GM23338 (cell line): ENCODE measurements at regions not wholly inside any gene's neighbourhood (a gene's known extent, or its start where the extent isn't known, plus 50 kb on each side); places are given as distances from the start of the nearest gene placed in this dataset.

ENCODE experiments used
- ATAC-seq: fragments of 200-7000 bp; cut with Tn5 transposase; 3 replicates; pipeline ENCODE4 v1.9.1; 2020
- DNase-seq: peaks from one replicate; pipeline ENCODE4 v3.0.0-alpha.2; 2015; ENCODE audit warnings: low spot score
- H2AFZ ChIP-seq: fragments of 200-600 bp; sonication (generic); 2 replicates; pipeline ENCODE4 v1.8.0; 2016; ENCODE audit warnings: antibody characterized with exemption, mild to moderate bottlenecking, moderate library complexity
- H3F3A ChIP-seq: fragments of 200-600 bp; sonication (generic); replicated peaks from 2 replicates; pipeline ENCODE4 v1.8.0; 2017; ENCODE audit warnings: antibody characterized with exemption, mixed run types, low read depth
- H3K27ac ChIP-seq: fragments of 200-600 bp; sonication (generic); 2 replicates; pipeline ENCODE4 v1.6.1; 2016; ENCODE audit warnings: low read depth
- H3K27me3 ChIP-seq: fragments of 200-600 bp; sonication (generic); 2 replicates; pipeline ENCODE4 v1.8.0; 2016; ENCODE audit warnings: mild to moderate bottlenecking, mixed run types, moderate library complexity; ENCODE audit not compliant: insufficient read depth
- H3K36me3 ChIP-seq: fragments of 200-600 bp; sonication (generic); 2 replicates; pipeline ENCODE4 v1.8.0; 2016; ENCODE audit warnings: mild to moderate bottlenecking; ENCODE audit not compliant: insufficient read depth
- H3K4me1 ChIP-seq: fragments of 200-600 bp; sonication (generic); 2 replicates; pipeline ENCODE4 v1.8.0; 2016; ENCODE audit warnings: mild to moderate bottlenecking, moderate library complexity; ENCODE audit not compliant: insufficient read depth
- H3K4me2 ChIP-seq: fragments of 200-600 bp; sonication (generic); 2 replicates; pipeline ENCODE4 v1.7.1; 2017; ENCODE audit warnings: mixed run types
- H3K4me3 ChIP-seq: fragments of 200-600 bp; sonication (generic); 2 replicates; pipeline ENCODE4 v1.6.1; 2016; ENCODE audit warnings: mixed run types
- H3K79me2 ChIP-seq: fragments of 200-600 bp; sonication (generic); replicated peaks from 2 replicates; pipeline ENCODE4 v1.8.0; 2017; ENCODE audit warnings: mild to moderate bottlenecking; ENCODE audit not compliant: insufficient read depth
- H3K9me2 ChIP-seq: fragments of 200-600 bp; sonication (generic); 2 replicates; pipeline ENCODE4 v1.8.0; 2017; ENCODE audit not compliant: insufficient read depth
- H4K20me1 ChIP-seq: fragments of 200-600 bp; sonication (generic); replicated peaks from 2 replicates; pipeline ENCODE4 v1.8.0; 2017; ENCODE audit warnings: mild to moderate bottlenecking; ENCODE audit not compliant: insufficient read depth
- H3K27ac Mint-ChIP-seq: 2 replicates; pipeline ENCODE4 v1.8.0; 2020; ENCODE audit warnings: inconsistent platforms, mild to moderate bottlenecking, moderate library complexity, mixed read lengths
- H3K27me3 Mint-ChIP-seq: 3 replicates; pipeline ENCODE4 v1.8.0; 2022; ENCODE audit warnings: low read depth, mild to moderate bottlenecking, moderate library complexity, mixed read lengths, inconsistent platforms; ENCODE audit not compliant: insufficient read depth, poor library complexity
- H3K36me3 Mint-ChIP-seq: 3 replicates; pipeline ENCODE4 v1.8.0; 2021; ENCODE audit warnings: low read depth, mild to moderate bottlenecking, inconsistent platforms, moderate library complexity, mixed read lengths
- H3K4me1 Mint-ChIP-seq: 3 replicates; pipeline ENCODE4 v1.8.0; 2020; ENCODE audit warnings: mild to moderate bottlenecking, inconsistent platforms, mixed read lengths
- H3K4me3 Mint-ChIP-seq: 3 replicates; pipeline ENCODE4 v1.8.0; 2021; ENCODE audit warnings: moderate library complexity, mild to moderate bottlenecking, inconsistent platforms, mixed read lengths
- H3K9me3 Mint-ChIP-seq: 3 replicates; pipeline ENCODE4 v1.8.0; 2020; ENCODE audit warnings: moderate library complexity, mild to moderate bottlenecking, inconsistent platforms, mixed read lengths
- CREB1 ChIP-seq: fragments of 250-450 bp; sonication (Bioruptor Pico); IDR thresholded peaks from 2 replicates; pipeline ENCODE4 v1.5.0; 2020; ENCODE audit warnings: low read depth, mild to moderate bottlenecking, moderate library complexity
- EZH2 ChIP-seq: fragments of 200-600 bp; sonication (generic); IDR thresholded peaks from one replicate; pipeline ENCODE4 v1.8.0; 2017; ENCODE audit warnings: antibody characterized with exemption, mild to moderate bottlenecking, low read depth; ENCODE audit not compliant: unreplicated experiment
- EZH2phosphoT487 ChIP-seq: fragments of 200-600 bp; sonication (generic); IDR thresholded peaks from one replicate; pipeline ENCODE4 v1.8.1; 2018; ENCODE audit warnings: antibody characterized with exemption; ENCODE audit not compliant: unreplicated experiment
- POLR2AphosphoS5 ChIP-seq: IDR thresholded peaks from 2 replicates; pipeline ENCODE4 v1.6.1; 2016; ENCODE audit warnings: antibody characterized with exemption, low read depth
- TF ChIP-seq, protein P1 (sequence below), 2 experiments: fragments of 200-600 bp in 1 of 2; sonication (generic) in 1 of 2; conservative IDR thresholded peaks; 2 replicates each; pipeline versions ENCODE4 v1.5.1 to v1.6.1; 2016 to 2017; ENCODE audit warnings: antibody characterized with exemption in 2 of 2, low read depth in 2 of 2, mild to moderate bottlenecking in 2 of 2, moderate library complexity in 1 of 2
- TF ChIP-seq, protein P2 (sequence below): fragments of 250-450 bp; sonication (Bioruptor Pico); IDR thresholded peaks from 2 replicates; pipeline ENCODE4 v1.5.0; 2020; ENCODE audit warnings: mild to moderate bottlenecking, moderate library complexity

DNA sequence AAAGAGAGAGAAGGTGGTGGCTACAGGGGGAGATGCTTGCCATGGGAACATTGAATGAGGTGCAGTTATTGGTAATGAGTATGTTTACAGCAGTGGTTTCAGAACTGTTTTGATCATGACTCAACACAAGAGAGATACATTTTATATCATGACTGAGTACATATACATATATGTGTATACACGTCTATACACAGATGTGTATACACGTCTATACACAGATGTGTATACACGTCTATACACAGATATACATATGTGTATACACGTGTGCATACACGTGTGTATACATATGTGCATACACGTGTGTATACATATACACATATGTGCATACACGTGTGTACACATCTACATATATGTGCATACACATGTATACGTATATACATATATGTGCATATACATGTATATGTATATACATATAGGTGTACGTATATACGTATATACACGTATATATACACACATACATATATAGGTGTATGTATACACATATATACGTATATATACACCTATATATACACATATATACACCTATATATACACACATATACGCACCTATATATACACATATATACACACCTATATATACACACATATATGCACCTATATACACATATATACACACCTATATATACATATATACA, 518.5 kb downstream of the TSN start:
- no peak for ATAC-seq
- H3K36me3 Mint-ChIP-seq = no peaks in the 10 kb centered on the region; the same call in 2 of the 3 replicates
- H3K27ac Mint-ChIP-seq = no peak overlapping the region
- Histone ChIP-seq H3K4me1 (no peaks in the 10 kb centered on the region), H3F3A (peaks cover 5% of the 10 kb centered on the region; the same call in 1 of the 2 replicates), H3K79me2 (no peaks in the 10 kb centered on the region), H3K4me3 (no peak overlapping the region), H3K9me2 (peaks cover 4% of the 10 kb centered on the region; the same call in 1 of the 2 replicates), H4K20me1 (no peaks in the 10 kb centered on the region), H3K27me3 (no peaks in the 10 kb centered on the region), H2AFZ (no peak overlapping the region), H3K27ac (no peak overlapping the region), H3K36me3 (no peaks in the 10 kb centered on the region), H3K4me2 (no peak overlapping the region)
- no peaks in the 10 kb centered on the region for H3K4me1 Mint-ChIP-seq
- H3K4me3 Mint-ChIP-seq = no peak overlapping the region
- TF ChIP-seq, protein P1, sequence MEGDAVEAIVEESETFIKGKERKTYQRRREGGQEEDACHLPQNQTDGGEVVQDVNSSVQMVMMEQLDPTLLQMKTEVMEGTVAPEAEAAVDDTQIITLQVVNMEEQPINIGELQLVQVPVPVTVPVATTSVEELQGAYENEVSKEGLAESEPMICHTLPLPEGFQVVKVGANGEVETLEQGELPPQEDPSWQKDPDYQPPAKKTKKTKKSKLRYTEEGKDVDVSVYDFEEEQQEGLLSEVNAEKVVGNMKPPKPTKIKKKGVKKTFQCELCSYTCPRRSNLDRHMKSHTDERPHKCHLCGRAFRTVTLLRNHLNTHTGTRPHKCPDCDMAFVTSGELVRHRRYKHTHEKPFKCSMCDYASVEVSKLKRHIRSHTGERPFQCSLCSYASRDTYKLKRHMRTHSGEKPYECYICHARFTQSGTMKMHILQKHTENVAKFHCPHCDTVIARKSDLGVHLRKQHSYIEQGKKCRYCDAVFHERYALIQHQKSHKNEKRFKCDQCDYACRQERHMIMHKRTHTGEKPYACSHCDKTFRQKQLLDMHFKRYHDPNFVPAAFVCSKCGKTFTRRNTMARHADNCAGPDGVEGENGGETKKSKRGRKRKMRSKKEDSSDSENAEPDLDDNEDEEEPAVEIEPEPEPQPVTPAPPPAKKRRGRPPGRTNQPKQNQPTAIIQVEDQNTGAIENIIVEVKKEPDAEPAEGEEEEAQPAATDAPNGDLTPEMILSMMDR (conservative IDR thresholded peaks at IDR 0.05; ENCODE audit: low read depth in 2 of 2) = no peak
- TF ChIP-seq EZH2 (no peak), POLR2AphosphoS5 (no peak), CREB1 (CRISPR knock-in tag) (no peak), EZH2phosphoT487 (no peak)
- TF ChIP-seq, protein P2, sequence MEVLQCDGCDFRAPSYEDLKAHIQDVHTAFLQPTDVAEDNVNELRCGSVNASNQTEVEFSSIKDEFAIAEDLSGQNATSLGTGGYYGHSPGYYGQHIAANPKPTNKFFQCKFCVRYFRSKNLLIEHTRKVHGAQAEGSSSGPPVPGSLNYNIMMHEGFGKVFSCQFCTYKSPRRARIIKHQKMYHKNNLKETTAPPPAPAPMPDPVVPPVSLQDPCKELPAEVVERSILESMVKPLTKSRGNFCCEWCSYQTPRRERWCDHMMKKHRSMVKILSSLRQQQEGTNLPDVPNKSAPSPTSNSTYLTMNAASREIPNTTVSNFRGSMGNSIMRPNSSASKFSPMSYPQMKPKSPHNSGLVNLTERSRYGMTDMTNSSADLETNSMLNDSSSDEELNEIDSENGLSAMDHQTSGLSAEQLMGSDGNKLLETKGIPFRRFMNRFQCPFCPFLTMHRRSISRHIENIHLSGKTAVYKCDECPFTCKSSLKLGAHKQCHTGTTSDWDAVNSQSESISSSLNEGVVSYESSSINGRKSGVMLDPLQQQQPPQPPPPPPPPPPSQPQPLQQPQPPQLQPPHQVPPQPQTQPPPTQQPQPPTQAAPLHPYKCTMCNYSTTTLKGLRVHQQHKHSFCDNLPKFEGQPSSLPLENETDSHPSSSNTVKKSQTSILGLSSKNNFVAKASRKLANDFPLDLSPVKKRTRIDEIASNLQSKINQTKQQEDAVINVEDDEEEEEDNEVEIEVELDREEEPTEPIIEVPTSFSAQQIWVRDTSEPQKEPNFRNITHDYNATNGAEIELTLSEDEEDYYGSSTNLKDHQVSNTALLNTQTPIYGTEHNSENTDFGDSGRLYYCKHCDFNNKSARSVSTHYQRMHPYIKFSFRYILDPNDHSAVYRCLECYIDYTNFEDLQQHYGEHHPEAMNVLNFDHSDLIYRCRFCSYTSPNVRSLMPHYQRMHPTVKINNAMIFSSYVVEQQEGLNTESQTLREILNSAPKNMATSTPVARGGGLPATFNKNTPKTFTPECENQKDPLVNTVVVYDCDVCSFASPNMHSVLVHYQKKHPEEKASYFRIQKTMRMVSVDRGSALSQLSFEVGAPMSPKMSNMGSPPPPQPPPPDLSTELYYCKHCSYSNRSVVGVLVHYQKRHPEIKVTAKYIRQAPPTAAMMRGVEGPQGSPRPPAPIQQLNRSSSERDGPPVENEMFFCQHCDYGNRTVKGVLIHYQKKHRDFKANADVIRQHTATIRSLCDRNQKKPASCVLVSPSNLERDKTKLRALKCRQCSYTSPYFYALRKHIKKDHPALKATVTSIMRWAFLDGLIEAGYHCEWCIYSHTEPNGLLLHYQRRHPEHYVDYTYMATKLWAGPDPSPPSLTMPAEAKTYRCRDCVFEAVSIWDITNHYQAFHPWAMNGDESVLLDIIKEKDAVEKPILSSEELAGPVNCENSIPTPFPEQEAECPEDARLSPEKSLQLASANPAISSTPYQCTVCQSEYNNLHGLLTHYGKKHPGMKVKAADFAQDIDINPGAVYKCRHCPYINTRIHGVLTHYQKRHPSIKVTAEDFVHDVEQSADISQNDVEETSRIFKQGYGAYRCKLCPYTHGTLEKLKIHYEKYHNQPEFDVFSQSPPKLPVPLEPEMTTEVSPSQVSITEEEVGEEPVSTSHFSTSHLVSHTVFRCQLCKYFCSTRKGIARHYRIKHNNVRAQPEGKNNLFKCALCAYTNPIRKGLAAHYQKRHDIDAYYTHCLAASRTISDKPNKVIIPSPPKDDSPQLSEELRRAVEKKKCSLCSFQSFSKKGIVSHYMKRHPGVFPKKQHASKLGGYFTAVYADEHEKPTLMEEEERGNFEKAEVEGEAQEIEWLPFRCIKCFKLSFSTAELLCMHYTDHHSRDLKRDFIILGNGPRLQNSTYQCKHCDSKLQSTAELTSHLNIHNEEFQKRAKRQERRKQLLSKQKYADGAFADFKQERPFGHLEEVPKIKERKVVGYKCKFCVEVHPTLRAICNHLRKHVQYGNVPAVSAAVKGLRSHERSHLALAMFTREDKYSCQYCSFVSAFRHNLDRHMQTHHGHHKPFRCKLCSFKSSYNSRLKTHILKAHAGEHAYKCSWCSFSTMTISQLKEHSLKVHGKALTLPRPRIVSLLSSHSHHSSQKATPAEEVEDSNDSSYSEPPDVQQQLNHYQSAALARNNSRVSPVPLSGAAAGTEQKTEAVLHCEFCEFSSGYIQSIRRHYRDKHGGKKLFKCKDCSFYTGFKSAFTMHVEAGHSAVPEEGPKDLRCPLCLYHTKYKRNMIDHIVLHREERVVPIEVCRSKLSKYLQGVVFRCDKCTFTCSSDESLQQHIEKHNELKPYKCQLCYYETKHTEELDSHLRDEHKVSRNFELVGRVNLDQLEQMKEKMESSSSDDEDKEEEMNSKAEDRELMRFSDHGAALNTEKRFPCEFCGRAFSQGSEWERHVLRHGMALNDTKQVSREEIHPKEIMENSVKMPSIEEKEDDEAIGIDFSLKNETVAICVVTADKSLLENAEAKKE (CRISPR knock-in tag) = no peak
- H3K9me3 Mint-ChIP-seq = peaks cover 4% of the 10 kb centered on the region
- peaks cover 9% of the 10 kb centered on the region for H3K27me3 Mint-ChIP-seq
- no peak for DNase-seq
